Mucosa of descending colon (tissue), 3 donors: ENCODE measurements at regions not wholly inside any gene's neighbourhood (a gene's known extent, or its start where the extent isn't known, plus 50 kb on each side); places are given as distances from the start of the nearest gene placed in this dataset.
A peak's percentile ranks its signal among the peaks of the same experiment; 100 is the strongest.

Experiments
- ATAC-seq: fragments of 200-7000 bp; cut with Tn5 transposase; one replicate; pipeline ENCODE4 v1.9.1; 2020; ENCODE audit warnings: mild to moderate bottlenecking, moderate library complexity
- DNase-seq, 3 donors: peaks; one replicate each; pipeline ENCODE4 v3.0.0-alpha.2; 2020
- H3K36me3 ChIP-seq: fragments of 200-600 bp; one replicate; pipeline ENCODE4 v1.8.0; 2021; ENCODE audit warnings: low read depth, mild to moderate bottlenecking
- H3K4me1 ChIP-seq: fragments of 200-600 bp; one replicate; pipeline ENCODE4 v1.8.0; 2021; ENCODE audit warnings: low read depth, mild to moderate bottlenecking
- H3K4me3 ChIP-seq: fragments of 200-600 bp; one replicate; pipeline ENCODE4 v1.8.0; 2021; ENCODE audit warnings: mild to moderate bottlenecking
- H3K9me3 ChIP-seq: fragments of 200-600 bp; one replicate; pipeline ENCODE4 v1.8.0; 2021; ENCODE audit warnings: mild to moderate bottlenecking
- CTCF ChIP-seq: fragments of 200-600 bp; IDR thresholded peaks from one replicate; pipeline ENCODE4 v1.8.0; 2022; ENCODE audit warnings: antibody characterized with exemption, mild to moderate bottlenecking
- intact Hi-C, 2 donors: fragments of 100-400 bp; cut with DNase I in 1 of 2; cut with micrococcal nuclease in 1 of 2; formaldehyde crosslinking; loops; one replicate each; pipeline versions ENCODE4 v1.11.0 to v1.11.1; 2022; cut with DNase I, micrococcal nuclease
- donor health status: DM: no; HTN: no; CAD: no; lungs with moderate emphysema.
- donor health status: DM: no; HTN: no; CAD: no.
- donor health status: DM: no; HTN: yes; CAD: no.

GRCh38 chr13:44237276-44237767, 136.3 kb upstream of the SERP2 start:
- no peaks in the 10 kb centered on the region for H3K9me3 ChIP-seq
- H3K36me3 ChIP-seq, result no peaks in the 10 kb centered on the region
- DNase-seq (peak in 1 of 3 donors; percentile 33), ATAC-seq (peak; percentile 76)
- no peaks in the 10 kb centered on the region for H3K4me1 ChIP-seq
- intact Hi-C loops, result no loop called here
- no peak overlapping the region for H3K4me3 ChIP-seq
- TF ChIP-seq CTCF, result no peak

DNA sequence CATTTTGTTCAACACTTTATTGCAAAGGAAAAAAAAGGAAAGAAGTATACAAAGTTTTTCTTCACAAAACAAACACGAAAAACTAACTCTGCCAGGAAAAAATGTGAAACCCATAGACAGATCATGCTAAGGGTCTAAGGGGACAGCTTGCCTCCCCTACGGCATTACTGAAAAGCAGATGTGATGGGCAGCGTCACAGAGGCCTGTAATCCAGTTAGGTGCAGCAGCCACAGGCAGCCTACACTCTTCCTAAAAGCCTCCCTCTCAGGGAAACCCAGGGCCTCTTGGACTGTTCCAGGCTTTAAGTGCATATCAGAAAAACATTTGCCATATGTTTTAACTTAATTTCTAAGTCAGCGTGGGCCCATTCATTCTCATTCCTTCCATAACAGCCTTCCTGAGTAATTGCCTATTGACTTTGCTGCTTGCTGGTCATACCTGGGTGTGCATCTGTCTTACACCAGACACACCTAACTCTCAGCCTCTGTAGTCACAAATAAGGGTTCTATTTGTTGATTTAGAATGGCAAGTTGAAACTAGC, 135.7 kb upstream of the SERP2 start:
- no peak for TF ChIP-seq CTCF
- H3K36me3 ChIP-seq, result no peaks in the 10 kb centered on the region
- ATAC-seq (peak; percentile 46), DNase-seq (no peak)
- intact Hi-C loops, result no loop called here
- H3K4me3 ChIP-seq, result no peak overlapping the region
- no peaks in the 10 kb centered on the region for H3K4me1 ChIP-seq
- no peaks in the 10 kb centered on the region for H3K9me3 ChIP-seq

- intact Hi-C loops, result no loop called here
- no peaks in the 10 kb centered on the region for H3K9me3 ChIP-seq
- H3K4me3 ChIP-seq, result no peak overlapping the region
- no peaks in the 10 kb centered on the region for H3K4me1 ChIP-seq
- no peaks in the 10 kb centered on the region for H3K36me3 ChIP-seq
- ATAC-seq (no peak), DNase-seq (no peak)
- TF ChIP-seq CTCF, result no peak
These were observed 132.9 kb upstream of the SERP2 start for GRCh38 chr13:44240611-44241145.

- TF ChIP-seq CTCF, result no peak
- DNase-seq, result no peak
- intact Hi-C loops, result no loop called here
These were observed 132.0 kb upstream of the SERP2 start for GRCh38 chr13:44241638-44242037.

GRCh38 chr13:44242766-44243165, 130.9 kb upstream of the SERP2 start:
- Histone ChIP-seq H3K4me1 (no peaks in the 10 kb centered on the region), H3K4me3 (no peak overlapping the region), H3K36me3 (no peaks in the 10 kb centered on the region), H3K9me3 (no peaks in the 10 kb centered on the region)
- no peak for TF ChIP-seq CTCF
- no peak for DNase-seq
- intact Hi-C loops, result no loop called here
- ATAC-seq, result no peak

More at GRCh38 chr13:44241638-44242037, 132.0 kb upstream of the SERP2 start:
- H3K9me3 ChIP-seq, result no peaks in the 10 kb centered on the region
- H3K36me3 ChIP-seq, result no peaks in the 10 kb centered on the region
- H3K4me1 ChIP-seq, result no peaks in the 10 kb centered on the region
- H3K4me3 ChIP-seq, result no peak overlapping the region
- no peak for ATAC-seq
